GM18870 (cell line): ENCODE measurements at regions not wholly inside any gene's neighbourhood (a gene's known extent, or its start where the extent isn't known, plus 50 kb on each side); places are given as distances from the start of the nearest gene placed in this dataset.
"Not testable (repeated sequence)": the region's sequence is repeated elsewhere in the genome, so short reads cannot be mapped to it uniquely, and the experiment has no call there.

Experiments used
- ATAC-seq: cut with Tn5 transposase; IDR thresholded peaks from one replicate; pipeline ENCODE4 v1.9.1; 2021; ENCODE audit warnings: moderate library complexity; ENCODE audit not compliant: unreplicated experiment

DNA sequence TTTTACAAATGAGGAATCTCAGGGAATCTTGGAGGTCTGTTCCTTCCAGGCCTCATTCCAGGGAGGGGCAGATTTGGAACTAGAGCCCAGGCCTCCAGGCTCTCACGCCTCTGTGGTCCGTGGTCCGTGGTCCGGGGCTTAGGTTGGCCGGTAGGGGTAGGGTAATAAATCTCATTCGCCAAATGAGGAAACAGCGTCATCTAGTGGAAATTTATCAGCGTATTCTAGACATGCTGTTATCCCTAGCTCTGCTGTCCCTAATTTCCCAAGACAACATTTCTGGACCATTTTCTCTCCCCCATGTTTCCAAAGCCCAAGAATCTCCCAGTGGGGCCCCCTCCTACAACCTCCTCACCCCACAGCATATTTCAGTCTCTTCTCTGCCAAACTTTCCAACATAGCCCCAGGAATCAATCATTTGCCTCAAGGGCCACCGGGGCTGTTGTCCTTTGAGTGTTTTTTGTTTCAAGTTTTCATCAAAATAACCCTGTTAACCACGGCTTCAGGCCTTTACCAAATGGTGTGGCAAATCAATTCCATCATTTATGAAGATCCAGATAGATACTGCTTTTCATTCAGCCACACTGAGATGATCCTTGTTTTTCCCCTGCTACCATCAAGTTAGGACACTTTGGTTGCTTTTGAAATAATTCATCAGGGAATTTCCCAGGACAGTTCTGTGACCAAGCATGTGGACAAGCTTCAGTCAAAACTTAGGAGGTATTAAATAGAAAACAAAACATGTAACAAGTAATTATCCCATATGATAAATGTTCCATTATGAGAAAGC, 126.8 kb downstream of the ALDH8A1 start:
- peak; percentile 80 for ATAC-seq

DNA sequence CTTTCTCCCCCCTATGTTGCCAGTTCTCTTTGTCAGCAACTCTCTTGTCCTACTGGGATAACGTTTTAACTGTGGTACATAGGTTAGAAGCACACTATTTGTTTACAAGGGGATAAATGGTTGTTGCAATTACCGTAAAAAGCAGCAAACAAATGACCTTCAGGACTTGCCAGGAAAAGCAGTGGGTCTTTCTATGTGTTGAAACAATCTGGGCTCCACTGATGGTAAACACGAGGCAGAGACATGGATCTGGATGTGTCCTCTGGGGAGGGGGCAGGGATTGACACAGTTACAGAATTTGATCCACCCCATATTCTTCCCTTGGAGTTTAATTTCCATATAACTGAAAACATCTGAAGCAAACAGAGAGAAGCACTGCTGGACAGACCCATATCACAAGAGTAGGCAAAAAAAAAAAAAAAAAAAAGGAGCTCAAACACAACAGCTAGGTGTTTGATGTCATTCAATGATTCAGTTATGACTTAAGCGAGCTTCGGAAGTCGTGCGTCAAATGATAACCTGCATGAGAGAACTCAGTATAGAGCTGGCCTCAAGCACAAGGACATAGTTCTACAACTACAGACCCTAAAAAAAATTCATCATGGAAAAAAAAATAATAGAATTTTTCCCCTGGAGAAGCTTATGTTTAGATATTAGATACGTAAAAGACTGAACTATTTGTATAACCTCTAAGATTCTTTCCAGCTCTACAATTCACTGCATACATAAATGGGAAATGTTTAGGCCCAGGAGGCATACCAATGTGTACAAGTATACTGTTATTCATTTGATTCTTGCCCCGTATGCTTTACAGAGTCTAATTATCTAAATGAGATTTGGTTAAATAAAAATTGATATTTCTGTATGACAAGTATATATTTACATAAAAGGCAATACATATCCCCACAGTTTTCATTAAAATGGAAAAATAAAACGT, 127.7 kb downstream of the ALDH8A1 start:
- no peak for ATAC-seq

DNA sequence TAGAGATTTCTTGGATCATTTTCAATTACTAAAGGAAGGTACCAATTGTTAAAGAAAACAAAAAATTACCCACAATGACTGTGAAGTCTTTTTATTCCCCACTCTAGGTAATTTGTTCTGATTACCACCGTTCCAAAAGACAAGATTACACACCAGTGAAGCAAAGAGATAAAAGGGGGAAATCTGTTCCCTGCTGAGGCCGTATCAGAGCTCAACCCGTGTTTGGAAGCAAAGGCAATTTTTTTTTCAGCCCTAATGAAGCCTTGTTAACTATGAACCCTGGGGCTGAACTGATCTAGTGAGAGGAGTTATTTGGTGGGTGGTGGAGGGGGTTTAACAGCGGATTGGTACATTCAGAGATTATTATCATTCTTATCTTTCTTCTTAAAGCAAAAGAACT, 128.5 kb downstream of the ALDH8A1 start:
- no peak for ATAC-seq

GRCh38 chr6:134819863-134820800, 129.8 kb downstream of the ALDH8A1 start:
- ATAC-seq, result no peak

DNA sequence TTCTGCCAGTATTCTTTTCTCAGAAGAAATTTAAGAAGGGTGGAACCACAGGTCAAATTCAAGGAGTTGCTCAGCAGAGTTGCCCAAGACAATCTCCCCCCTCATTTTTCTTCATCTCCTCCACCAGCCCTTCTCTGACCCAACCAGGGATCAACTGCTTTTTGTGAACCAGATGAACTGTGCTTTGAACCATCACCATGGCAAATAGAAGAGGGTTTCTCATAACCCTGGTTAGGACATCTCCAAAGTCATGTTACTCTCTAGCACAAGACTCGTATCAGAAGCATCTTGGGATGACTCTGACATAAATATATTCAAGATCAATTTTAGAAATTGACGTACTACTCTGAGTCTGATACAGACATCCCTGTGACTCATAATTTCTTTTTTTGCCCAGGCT, 130.7 kb downstream of the ALDH8A1 start:
- no peak for ATAC-seq

DNA sequence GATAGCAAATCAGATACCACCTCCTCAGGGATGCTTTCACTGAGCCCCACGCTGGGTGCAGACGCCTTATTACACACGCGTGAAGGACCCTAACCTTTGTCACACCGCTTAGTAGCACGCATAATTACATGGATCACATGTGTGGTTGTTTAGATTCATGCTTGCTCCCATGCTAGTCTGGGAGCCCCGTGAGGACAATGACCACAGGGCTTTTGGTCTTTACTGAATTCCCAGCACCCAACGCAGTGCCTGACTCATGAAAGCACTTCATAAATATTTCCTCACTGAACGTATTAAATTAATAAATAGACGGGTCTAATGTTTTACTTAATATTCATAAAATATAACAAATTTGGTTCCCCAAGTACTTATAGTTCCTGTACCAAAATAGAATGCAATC, 132.5 kb downstream of the ALDH8A1 start:
- no peak for ATAC-seq

DNA sequence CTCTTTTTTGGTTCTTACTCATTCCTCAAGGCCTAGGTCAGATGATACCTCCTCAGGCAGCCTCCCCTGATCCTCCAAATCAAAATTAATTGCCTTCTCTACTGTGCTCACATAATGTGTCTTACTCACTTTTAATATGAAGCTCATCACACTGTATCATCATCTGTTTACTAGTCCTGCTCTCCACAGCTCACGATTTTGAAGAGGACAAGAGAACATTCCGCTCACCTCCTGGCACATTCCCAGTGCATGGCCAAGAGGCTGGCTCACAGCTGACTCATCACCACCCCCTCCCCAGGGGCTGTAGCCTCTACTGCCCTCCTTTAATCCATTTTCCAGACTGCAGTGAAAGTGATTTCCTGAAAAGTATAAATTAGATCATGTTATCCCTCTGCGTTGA, 133.1 kb downstream of the ALDH8A1 start:
- ATAC-seq, result no peak

DNA sequence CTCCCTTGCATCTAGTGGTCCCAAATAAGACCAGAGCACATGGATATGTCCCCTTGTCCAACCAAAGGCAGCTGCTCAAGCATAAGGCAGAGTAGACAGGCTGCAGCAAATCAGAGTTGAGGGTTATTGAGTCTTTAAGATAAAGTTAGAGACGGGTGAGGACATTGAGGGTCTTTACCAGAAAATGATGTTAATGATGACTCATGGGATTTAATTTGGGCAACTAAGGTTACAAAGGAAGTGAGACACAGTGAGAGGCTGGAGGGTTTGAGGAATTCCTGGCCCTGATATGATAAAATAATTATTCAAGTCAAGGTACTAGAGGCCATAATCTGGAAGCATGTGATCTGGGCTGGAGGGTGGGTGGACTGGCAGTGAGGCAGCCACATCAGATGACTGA, 133.6 kb downstream of the ALDH8A1 start:
- ATAC-seq, result no peak

- ATAC-seq, result no peak
Observed at GRCh38 chr6:134814076-134814695, 135.7 kb downstream of the ALDH8A1 start.

DNA sequence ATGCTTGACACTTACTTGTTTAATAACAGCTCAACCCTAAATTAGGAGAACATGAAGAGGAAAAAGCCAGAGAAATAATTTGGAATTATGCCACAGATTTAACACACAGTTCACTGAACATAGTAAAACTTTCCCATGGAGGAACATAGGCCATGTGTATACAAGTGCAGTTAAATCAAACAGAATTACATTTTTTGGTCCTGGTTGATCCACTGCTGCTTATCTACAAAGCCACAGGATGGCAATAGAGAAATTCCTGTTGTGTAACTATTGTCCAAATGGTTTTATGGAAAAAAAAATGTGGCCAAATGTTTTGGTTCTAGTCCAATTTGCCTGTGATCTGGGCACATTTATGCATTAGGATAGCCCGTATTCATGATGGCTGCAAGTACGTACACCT, 136.8 kb downstream of the ALDH8A1 start:
- no peak for ATAC-seq

DNA sequence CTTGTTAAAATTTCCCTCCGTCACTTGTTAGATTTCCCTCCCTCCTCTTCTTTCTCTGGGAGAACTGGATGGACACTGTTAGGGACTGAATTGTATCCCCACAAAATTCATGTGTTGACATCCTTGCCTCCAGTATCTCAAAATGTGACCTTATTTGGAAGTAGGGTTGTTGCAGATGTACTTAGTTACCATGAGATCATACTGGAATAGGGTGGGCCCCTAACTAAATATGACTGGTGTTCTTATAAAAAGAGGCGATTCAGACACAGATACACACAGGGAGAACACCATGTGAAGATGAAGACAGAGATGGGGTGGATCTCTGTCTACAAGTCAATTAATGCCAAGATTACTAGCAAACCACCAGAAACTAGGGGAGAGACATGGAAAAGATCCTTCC, 139.5 kb downstream of the ALDH8A1 start:
- ATAC-seq, result no peak

DNA sequence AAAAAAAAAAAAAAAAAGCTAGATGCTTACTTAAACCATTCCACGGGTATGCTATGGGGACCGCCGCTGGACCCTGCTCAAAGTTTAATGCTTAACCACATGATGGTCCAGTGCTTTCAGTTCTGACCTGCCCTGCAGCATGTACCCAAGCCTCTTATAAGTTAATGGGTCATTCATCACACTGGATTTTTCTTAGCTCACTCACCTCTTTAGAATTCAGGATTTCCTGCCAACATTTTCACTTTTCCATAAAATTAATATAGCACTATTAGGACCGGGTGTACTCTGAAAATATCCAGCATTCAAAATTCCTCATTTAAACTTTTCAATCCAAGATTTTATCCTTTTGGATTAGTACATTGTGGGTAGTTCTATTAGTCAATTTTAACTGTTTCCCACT, 140.8 kb downstream of the ALDH8A1 start:
- ATAC-seq, result no peak

DNA sequence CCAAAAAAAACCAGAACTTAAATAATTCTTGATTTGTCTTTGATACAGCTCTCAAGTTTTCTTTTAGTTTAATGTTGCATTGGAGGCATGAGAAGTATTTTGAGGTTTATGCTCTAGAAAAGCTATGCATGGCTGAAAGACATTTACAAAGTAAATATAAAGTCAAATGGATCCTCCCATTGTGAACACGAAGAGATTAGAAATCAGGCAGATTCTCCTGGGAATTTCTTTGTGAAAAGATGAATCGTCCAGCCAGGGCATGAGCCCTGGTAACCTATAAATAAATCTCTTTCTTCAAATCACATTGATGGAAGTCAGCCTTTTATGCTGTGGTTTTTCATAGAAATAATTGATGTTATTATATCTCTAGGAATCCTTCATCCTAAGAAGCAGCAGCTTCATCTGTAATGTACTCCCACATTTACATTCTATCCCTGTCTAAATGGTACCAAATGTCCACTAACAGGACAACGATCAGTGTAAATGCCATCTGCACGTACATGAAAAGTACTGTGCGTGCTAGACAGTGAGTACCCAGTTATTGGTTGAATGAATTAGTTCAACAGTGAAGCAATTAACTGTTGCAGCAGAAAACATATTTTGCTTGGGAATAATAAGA, 143.6 kb downstream of the ALDH8A1 start:
- ATAC-seq, result no peak

DNA sequence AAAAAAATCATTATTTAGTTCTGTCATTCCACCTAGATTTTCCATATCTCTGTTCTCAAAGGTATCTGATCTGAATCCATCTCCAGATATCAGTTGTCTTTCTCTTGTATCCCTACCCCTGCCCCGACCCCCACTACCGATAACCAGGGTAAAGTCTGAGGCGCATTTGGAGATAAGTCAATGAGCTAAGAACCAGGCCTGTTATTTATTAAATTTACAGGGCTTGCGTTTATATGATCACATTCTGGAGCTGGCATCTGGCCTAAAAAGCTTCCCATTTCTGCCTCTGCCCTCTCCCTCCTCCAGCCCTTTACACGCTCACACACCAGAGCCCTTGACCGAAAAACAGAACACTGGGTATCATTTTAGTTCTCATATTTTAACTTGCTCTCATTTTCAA, 144.7 kb downstream of the ALDH8A1 start:
- no peak for ATAC-seq

DNA sequence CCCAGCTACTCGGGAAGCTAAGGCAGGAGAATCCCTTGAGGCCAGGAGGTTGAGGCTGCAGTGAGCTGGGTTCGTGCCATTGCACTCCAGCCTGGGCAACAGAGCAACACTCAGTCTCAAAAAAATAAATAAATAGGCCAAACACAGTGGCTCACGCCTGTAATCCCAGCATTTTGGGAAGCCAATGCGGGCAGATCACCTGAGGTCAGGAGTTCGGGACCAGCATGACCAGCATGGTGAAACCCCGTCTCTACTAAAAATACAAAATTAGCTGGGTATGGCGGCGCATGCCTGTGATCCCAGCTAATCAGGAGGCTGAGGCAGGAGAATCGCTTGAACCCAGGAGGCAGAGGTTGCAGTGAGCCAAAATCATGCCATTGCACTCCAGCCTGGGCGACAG, 145.6 kb downstream of the ALDH8A1 start:
- not testable (repeated sequence) for ATAC-seq

DNA sequence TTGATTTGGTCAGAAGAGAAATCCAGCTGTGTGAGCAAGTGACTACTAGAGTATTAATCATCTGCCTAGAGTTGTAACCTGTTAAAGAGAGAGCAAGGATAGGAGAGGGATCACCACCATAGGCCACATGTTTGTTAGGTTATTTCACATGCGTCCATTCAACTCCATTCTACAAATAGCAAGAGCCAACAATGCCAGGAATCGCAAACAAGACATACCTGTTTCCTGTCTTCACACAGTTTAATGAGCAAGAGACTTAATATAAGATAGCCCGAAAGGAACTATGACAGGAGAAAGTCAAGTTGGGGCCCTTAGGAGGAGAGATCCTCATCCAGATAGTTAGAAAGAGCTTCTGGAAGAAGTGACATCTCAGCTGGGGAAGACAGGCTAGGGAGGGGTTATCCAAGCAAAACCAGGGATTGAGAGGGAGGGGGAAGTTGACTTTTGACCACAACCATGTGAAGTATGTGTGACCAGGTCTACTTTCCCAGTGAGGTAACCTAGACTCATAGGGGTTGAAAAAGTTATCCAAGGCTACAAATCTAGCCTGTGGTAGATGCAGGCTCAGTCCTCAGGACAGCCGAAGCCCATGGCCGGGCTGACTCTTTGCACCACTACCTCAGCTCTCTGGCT, 147.4 kb downstream of the ALDH8A1 start:
- ATAC-seq, result no peak

GRCh38 chr6:134797400-134798113, 152.3 kb downstream of the ALDH8A1 start:
- ATAC-seq, result no peak

- no peak for ATAC-seq
Observed at GRCh38 chr6:134795691-134796090, 154.2 kb downstream of the ALDH8A1 start.

DNA sequence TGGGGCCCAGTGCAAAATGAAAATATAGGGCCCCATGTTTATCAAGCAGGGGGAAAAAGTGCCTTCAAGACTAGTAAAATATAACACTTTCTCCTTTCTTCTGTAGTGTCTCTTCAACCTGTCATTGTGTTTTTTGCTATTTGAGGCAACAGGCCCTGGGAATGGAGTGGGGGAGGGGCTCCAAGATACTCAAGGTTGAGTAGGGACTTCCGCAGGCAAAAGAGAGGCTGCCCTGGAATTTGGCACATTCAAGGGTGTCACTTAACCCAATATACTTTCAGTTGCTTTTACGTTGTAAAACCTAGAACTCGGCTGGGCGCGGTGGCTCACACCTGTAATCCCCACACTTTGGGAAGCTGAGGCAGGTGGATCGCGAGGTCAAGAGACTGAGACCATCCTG, 154.9 kb downstream of the ALDH8A1 start:
- no peak for ATAC-seq
